ENCODE measurements at regions not wholly inside any gene's neighbourhood (a gene's known extent, or its start where the extent isn't known, plus 50 kb on each side); places are given as distances from the start of the nearest gene placed in this dataset.

- no peak for DNase-seq
Observed at GRCh38 chr14:101123618-101124510, 220.3 kb upstream of the RTL1 start.

GRCh38 chr14:101124815-101125214 lies 221.3 kb upstream of the RTL1 start:
- no peak for DNase-seq

GRCh38 chr14:101125313-101125712 lies 221.8 kb upstream of the RTL1 start:
- DNase-seq: no peak

GRCh38 chr14:101125719-101126651 lies 222.5 kb upstream of the RTL1 start:
- no peak for DNase-seq

GRCh38 chr14:101126731-101127130 lies 223.2 kb upstream of the RTL1 start:
- DNase-seq: no peak

- DNase-seq: no peak
Observed at GRCh38 chr14:101127224-101127623, 223.7 kb upstream of the RTL1 start.

GRCh38 chr14:101128478-101129321 lies 225.2 kb upstream of the RTL1 start:
- DNase-seq: no peak

- no peak for DNase-seq
Observed at GRCh38 chr14:101129521-101130167, 226.1 kb upstream of the RTL1 start.

- DNase-seq: no peak
Observed at GRCh38 chr14:101130861-101131260, 227.3 kb upstream of the RTL1 start.

GRCh38 chr14:101131451-101131916 lies 228.0 kb upstream of the RTL1 start:
- no peak for DNase-seq

GRCh38 chr14:101132051-101132571 lies 228.6 kb upstream of the RTL1 start:
- DNase-seq: no peak

GRCh38 chr14:101132588-101132987 lies 229.1 kb upstream of the RTL1 start:
- no peak for DNase-seq

GRCh38 chr14:101133068-101133467 lies 229.5 kb upstream of the RTL1 start:
- no peak for DNase-seq

- no peak for DNase-seq
Observed at GRCh38 chr14:101134161-101134631, 230.7 kb upstream of the RTL1 start.

GRCh38 chr14:101134851-101135433 lies 231.4 kb upstream of the RTL1 start:
- no peak for DNase-seq

- DNase-seq: no peak
Observed at GRCh38 chr14:101135796-101136742, 232.5 kb upstream of the RTL1 start.

- no peak for DNase-seq
Observed at GRCh38 chr14:101137234-101137633, 233.7 kb upstream of the RTL1 start.

GRCh38 chr14:101147848-101148247 lies 244.3 kb upstream of the RTL1 start:
- no peak for DNase-seq

- no peak for DNase-seq
Observed at GRCh38 chr14:101150039-101150610, 246.6 kb upstream of the RTL1 start.

All from MV-4-11 (cell line).